Lung (tissue), 11 donors: ENCODE measurements at regions not wholly inside any gene's neighbourhood (a gene's known extent, or its start where the extent isn't known, plus 50 kb on each side); places are given as distances from the start of the nearest gene placed in this dataset.

ENCODE experiments used
- ATAC-seq: fragments of 200-7000 bp; cut with Tn5 transposase; one replicate; pipeline ENCODE4 v1.9.1; 2020; ENCODE audit warnings: moderate number of reproducible peaks; ENCODE audit not compliant: insufficient read depth, low FRiP score
- DNase-seq, 3 donors: peaks; one replicate each; pipeline ENCODE4 v3.0.0-alpha.2; 2013 to 2017
- H3K27ac ChIP-seq, 2 donors: one replicate each; pipeline ENCODE4 v1.5.1; 2013; ENCODE audit warnings: mild to moderate bottlenecking in 2 of 2, moderate library complexity in 2 of 2, control low read depth in 1 of 2, inconsistent platforms in 1 of 2, low read depth in 1 of 2, low read length in 1 of 2
- H3K27me3 ChIP-seq, 3 donors: one replicate each; pipeline ENCODE4 v1.5.1; 2013; ENCODE audit warnings: low read length in 2 of 3; ENCODE audit not compliant: control insufficient read depth in 3 of 3, insufficient read depth in 3 of 3
- H3K36me3 ChIP-seq, 4 donors: one replicate each; pipeline ENCODE4 v1.5.1; 2013; ENCODE audit warnings: low read length in 4 of 4, mild to moderate bottlenecking in 1 of 4, moderate library complexity in 1 of 4; ENCODE audit not compliant: control insufficient read depth in 4 of 4, insufficient read depth in 4 of 4
- H3K4me1 ChIP-seq, 5 donors: one replicate each; pipeline ENCODE4 v1.5.1; 2013; ENCODE audit warnings: low read length in 5 of 5, mild to moderate bottlenecking in 2 of 5, moderate library complexity in 1 of 5; ENCODE audit not compliant: control insufficient read depth in 5 of 5, insufficient read depth in 5 of 5
- H3K4me3 ChIP-seq: one replicate; pipeline ENCODE4 v1.5.1; 2013; ENCODE audit warnings: mild to moderate bottlenecking, control low read depth, moderate library complexity
- H3K9ac ChIP-seq, 2 donors: one replicate each; pipeline ENCODE4 v1.5.1; 2013; ENCODE audit warnings: low read length in 2 of 2, control low read depth in 1 of 2; ENCODE audit not compliant: insufficient read depth in 1 of 2
- H3K9me3 ChIP-seq, 4 donors: one replicate each; pipeline ENCODE4 v1.5.1; 2013; ENCODE audit warnings: low read length in 3 of 4, mild to moderate bottlenecking in 1 of 4, moderate library complexity in 1 of 4; ENCODE audit not compliant: control insufficient read depth in 4 of 4, insufficient read depth in 3 of 4
- WGBS, 2 donors: extraction: QIAGEN DNeasy Blood & Tissue Kit; methylation state at CpG; one replicate each; pipeline ENCODE4 v1.1.7; 2013; 5-methylcytosine and 5-hydroxymethylcytosine counted together
- TF ChIP-seq, protein P1 (sequence below): IDR thresholded peaks from 2 replicates; pipeline ENCODE4 v1.5.1; 2012; ENCODE audit warnings: mild to moderate bottlenecking; ENCODE audit errors: control extremely low read depth, extremely low read depth
- donor health status: control.
- donor health status: control.
- donor health status: Bipolar disorder and iron deficiency.
- donor health status: healthy.
- donor health status: DM: yes; HTN: yes; CAD: no.

DNA sequence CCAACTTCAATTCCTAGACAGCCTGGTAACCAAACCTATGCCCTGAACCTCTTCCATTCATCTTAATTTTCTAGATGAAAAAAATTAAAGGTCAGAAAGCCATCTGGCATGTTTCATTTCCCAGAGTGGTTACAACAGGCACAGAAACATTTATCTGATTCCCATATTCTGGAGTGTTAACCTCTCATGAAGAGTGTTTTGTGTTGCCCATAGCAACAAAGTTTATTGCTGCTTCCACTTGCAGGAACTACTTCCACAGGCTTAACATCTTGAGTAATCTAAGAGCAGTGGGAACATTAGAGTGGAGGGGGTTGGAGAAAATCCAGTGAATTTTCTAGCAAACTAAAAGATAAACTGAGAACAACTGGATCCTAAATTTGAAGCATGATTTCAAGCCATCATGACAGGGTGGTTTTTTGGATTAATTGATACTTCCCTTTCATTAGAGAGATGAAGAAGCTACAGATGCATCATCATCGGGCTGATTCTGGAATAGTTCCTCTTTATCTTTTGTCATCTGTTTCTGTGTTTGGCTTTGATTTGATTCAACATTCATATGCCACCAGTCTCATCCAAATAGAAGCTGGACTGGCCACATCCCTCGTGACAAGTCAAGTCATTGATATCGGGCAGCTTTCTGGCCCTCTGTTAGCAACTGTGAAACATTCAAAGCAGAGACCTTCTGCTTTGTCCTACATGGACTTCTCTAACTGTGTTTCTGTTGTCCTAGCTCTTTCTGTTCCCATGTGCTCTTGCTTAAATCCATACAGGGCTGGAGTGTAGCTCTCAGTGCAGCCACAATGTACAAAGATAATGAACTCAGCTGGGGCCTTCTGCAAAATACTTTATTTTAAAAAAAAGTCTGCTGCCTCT is 167.3 kb downstream of the MID1IP1 start:
- H3K4me1 ChIP-seq = peaks cover 0 to 10% (median 0%) of the 10 kb centered on the region in 5 donors
- peak overlapping the region in 1 of 2 donors; percentile 61 for H3K27ac ChIP-seq
- DNase-seq = peak in 2 of 3 donors; percentile 45 to 61
- peaks cover 0 to 5% (median 0%) of the 10 kb centered on the region in 4 donors for H3K9me3 ChIP-seq
- 56 to 58% methylated on average over 3 of the region's 3 CpGs for WGBS, 2 donors
- no peak overlapping the region for H3K4me3 ChIP-seq
- ATAC-seq = peak; percentile 45
- H3K9ac ChIP-seq = no peak overlapping the region
- no peaks in the 10 kb centered on the region for H3K36me3 ChIP-seq
- peaks cover 0 to 5% (median 3%) of the 10 kb centered on the region in 3 donors for H3K27me3 ChIP-seq
- TF ChIP-seq, protein P1, sequence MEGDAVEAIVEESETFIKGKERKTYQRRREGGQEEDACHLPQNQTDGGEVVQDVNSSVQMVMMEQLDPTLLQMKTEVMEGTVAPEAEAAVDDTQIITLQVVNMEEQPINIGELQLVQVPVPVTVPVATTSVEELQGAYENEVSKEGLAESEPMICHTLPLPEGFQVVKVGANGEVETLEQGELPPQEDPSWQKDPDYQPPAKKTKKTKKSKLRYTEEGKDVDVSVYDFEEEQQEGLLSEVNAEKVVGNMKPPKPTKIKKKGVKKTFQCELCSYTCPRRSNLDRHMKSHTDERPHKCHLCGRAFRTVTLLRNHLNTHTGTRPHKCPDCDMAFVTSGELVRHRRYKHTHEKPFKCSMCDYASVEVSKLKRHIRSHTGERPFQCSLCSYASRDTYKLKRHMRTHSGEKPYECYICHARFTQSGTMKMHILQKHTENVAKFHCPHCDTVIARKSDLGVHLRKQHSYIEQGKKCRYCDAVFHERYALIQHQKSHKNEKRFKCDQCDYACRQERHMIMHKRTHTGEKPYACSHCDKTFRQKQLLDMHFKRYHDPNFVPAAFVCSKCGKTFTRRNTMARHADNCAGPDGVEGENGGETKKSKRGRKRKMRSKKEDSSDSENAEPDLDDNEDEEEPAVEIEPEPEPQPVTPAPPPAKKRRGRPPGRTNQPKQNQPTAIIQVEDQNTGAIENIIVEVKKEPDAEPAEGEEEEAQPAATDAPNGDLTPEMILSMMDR = no peak

DNA sequence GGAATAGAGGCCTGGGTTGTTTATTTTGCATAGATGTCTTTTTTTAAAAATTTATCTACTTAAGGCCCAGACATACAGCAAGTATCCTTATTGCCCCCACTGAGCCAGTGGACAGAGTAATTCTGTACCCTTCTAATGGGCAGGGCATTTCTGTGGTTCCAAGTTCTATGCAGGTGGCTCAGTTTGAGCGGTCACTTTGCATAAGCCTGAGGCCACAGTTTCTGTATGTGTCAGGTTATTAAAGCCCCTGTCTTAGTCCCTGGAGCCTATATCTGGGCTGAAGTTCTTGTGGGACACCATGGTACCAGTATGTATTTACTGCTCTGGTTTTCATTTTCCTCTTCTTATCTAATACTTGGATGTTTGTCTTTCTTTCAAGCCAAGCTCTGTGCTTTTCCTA is 168.8 kb downstream of the MID1IP1 start:
- 94 to 100% methylated on average over 1 of the region's 1 CpG for WGBS, 2 donors
- Histone ChIP-seq H3K4me1 (peaks cover 0 to 10% (median 0%) of the 10 kb centered on the region in 5 donors), H3K36me3 (no peaks in the 10 kb centered on the region), H3K27me3 (peaks cover 0 to 4% (median 3%) of the 10 kb centered on the region in 3 donors), H3K4me3 (no peak overlapping the region), H3K9ac (no peak overlapping the region), H3K9me3 (peaks cover 0 to 4% (median 0%) of the 10 kb centered on the region in 4 donors), H3K27ac (no peak overlapping the region)
- TF ChIP-seq, protein P1 = no peak
- ATAC-seq (no peak), DNase-seq (no peak)

DNA sequence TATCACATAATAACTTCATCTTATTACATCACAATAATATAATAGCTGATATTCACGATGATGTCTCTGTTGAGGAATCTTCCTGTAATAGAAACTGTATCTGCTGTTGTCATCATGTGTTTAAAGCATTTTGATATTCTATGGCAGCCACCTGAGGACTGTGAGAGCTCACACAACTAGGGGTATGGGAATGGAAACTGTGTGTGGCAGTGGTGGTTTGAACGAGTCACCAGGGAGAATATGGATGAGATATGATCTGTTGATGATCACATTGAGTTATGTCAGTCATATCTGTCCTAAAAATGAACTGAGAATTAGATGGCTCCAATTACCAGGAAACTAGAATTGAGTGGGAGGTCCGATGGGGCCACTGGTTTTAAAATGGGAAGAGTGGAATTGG is 169.6 kb downstream of the MID1IP1 start:
- peaks cover 0 to 3% (median 3%) of the 10 kb centered on the region in 3 donors for H3K27me3 ChIP-seq
- H3K9ac ChIP-seq = no peak overlapping the region
- TF ChIP-seq, protein P1 = no peak
- peaks cover 0 to 10% (median 0%) of the 10 kb centered on the region in 5 donors for H3K4me1 ChIP-seq
- no peak for ATAC-seq
- 73 to 96% methylated on average over 3 of the region's 3 CpGs for WGBS, 2 donors
- no peak overlapping the region for H3K27ac ChIP-seq
- no peak overlapping the region for H3K4me3 ChIP-seq
- H3K36me3 ChIP-seq = no peaks in the 10 kb centered on the region
- peaks cover 0 to 2% (median 0%) of the 10 kb centered on the region in 4 donors for H3K9me3 ChIP-seq
- no peak for DNase-seq
